Kidney epithelial cell (primary cell): ENCODE measurements at regions not wholly inside any gene's neighbourhood (a gene's known extent, or its start where the extent isn't known, plus 50 kb on each side); places are given as distances from the start of the nearest gene placed in this dataset.
A peak's percentile ranks its signal among the peaks of the same experiment; 100 is the strongest.

ENCODE experiments used
- DNase-seq: peaks from one replicate; pipeline ENCODE4 v3.0.0-alpha.2; 2010; ENCODE audit warnings: low read depth
- H3K27me3 ChIP-seq: 2 replicates; pipeline ENCODE4 v1.6.0; 2011; ENCODE audit warnings: low read length; ENCODE audit not compliant: control insufficient read depth, insufficient read depth
- H3K36me3 ChIP-seq: 2 replicates; pipeline ENCODE4 v1.5.1; 2011; ENCODE audit warnings: low read length; ENCODE audit not compliant: control insufficient read depth, insufficient read depth
- H3K4me3 ChIP-seq: 2 replicates; pipeline ENCODE4 v1.5.1; 2011; ENCODE audit warnings: low read depth, mild to moderate bottlenecking, control low read depth, low read length
- TF ChIP-seq, protein P1 (sequence below): IDR thresholded peaks from 2 replicates; pipeline ENCODE4 v1.5.1; 2011; ENCODE audit warnings: mild to moderate bottlenecking, moderate library complexity, low read length, control low read depth, inconsistent platforms; ENCODE audit not compliant: insufficient read depth, poor library complexity, severe bottlenecking

GRCh38 chr15:85329561-85330422, 50.6 kb upstream of the AKAP13 start:
- DNase-seq = no peak
- Histone ChIP-seq H3K27me3 (no peaks in the 10 kb centered on the region), H3K36me3 (no peaks in the 10 kb centered on the region), H3K4me3 (peak overlapping the region; percentile 34)
- TF ChIP-seq, protein P1, sequence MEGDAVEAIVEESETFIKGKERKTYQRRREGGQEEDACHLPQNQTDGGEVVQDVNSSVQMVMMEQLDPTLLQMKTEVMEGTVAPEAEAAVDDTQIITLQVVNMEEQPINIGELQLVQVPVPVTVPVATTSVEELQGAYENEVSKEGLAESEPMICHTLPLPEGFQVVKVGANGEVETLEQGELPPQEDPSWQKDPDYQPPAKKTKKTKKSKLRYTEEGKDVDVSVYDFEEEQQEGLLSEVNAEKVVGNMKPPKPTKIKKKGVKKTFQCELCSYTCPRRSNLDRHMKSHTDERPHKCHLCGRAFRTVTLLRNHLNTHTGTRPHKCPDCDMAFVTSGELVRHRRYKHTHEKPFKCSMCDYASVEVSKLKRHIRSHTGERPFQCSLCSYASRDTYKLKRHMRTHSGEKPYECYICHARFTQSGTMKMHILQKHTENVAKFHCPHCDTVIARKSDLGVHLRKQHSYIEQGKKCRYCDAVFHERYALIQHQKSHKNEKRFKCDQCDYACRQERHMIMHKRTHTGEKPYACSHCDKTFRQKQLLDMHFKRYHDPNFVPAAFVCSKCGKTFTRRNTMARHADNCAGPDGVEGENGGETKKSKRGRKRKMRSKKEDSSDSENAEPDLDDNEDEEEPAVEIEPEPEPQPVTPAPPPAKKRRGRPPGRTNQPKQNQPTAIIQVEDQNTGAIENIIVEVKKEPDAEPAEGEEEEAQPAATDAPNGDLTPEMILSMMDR = no peak
